Stimulated activated naive CD4-positive, alpha-beta T cell (primary cell): ENCODE measurements at regions not wholly inside any gene's neighbourhood (a gene's known extent, or its start where the extent isn't known, plus 50 kb on each side); places are given as distances from the start of the nearest gene placed in this dataset.
"Not testable (repeated sequence)": the region's sequence is repeated elsewhere in the genome, so short reads cannot be mapped to it uniquely, and the experiment has no call there.

Experiments used
- DNase-seq, 6 experiments: peaks; one replicate each; lab custom pipeline; 2025; lab: John Stamatoyannopoulos, UW

DNA sequence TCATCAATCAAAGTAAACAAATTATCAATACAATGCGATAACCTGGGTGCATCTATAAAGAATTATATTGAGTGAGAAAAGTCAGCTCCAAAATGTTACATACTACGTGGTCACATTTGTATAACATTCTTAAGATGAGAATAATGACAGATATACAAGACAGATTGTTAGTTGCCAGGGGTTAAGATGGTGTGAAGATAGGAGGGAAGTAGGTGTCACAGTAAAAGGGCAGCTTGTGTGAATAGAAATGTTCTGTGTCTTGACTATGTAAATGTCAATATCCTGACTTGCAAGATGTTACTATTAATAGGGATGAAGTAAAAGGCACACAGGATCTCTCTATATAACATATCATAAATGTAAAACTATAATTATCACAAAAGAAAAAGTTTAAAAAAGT is 611.2 kb upstream of the SPRY2 start:
- DNase-seq: no peak

DNA sequence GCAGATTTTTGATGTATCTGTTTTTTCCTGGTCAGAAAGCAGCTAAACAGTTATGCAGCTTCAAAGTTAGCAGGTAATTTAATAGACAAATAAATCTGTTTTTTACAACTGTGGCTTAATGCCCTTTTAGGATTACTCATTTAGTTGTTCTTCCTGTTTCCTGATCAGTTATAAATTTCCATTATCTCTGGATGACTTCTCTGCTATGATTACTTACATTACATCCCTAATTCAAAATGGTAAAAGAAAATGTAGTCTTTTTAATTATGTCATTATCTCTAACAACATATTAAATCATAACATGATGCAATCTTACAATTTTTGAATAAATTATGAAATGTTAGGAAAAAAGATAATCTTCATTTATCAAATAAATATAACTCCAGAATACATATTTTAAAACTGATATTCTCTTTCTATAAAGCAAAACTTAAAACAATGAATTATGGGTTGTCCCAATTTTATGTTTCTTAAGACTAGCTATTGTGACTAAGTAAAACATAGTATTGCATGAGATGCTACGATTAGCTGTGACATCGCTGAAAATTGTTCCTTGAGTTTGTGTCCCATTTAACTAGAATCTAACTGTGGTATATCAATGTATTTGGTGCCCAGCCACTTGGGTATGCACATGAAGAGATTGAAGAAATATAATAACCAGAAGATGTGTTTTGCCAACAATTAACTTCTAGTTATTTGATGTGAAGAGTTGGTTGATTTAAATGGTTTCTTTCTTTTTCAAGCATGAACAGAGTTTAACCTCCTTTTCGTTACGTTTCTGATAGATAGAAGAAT is 605.3 kb upstream of the SPRY2 start:
- DNase-seq: no peak

DNA sequence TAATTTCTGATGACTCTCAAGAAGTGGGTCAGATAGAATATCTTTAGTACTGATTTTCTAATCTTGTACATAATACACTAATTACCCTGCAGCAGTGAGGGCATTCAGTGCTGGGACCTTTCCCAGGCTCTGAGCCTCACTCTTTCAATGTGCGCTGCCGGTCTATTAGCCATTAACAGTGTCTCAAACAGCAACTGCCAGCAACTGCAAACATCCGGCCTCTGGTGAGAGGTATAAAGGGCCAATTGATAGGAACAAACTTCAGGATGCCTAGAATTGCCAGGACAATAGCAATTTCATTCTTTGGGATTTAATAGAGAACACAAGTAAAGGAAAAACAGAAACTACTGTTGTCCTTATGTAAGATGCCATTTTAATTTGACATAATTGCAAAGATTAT is 604.4 kb upstream of the SPRY2 start:
- DNase-seq: no peak

DNA sequence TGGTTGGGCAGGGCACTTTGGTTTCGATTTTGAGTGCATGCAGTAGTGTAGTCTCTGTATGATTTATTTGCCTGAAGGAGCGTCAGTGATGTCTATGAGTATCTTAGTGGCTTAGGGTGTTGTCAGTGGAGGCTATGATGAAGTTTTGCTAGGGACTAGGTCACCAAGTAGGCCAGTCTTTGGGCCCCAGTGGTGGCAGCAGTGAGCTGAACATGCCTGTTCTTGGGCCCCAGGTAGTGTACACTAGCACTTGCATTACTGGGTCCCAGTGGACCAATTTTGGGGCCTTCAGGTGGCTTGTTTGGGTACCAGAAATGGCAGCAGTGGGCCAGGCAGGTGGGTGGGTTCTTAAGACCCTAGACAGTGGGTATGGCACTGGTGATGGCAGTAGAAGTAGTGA is 598.7 kb upstream of the SPRY2 start:
- DNase-seq: no peak

DNA sequence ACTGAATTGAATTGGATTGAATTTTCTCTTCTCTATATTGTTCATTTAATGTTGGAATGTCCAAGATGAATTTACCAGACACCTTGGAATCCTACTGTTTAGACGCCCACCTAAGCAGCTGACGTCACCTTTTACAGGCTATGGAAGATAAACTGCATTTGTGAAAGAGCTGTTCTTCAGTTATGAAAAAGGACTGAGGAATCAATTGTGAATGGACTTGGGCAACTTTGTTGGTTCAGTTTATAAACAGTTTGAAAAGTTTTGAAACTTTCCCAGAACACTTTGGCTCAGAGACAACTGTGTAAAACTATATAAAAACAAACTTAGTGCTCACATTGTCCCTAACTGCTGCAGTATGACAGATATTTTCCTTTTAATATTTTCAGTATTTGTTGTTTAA is 590.8 kb upstream of the SPRY2 start:
- DNase-seq: no peak

DNA sequence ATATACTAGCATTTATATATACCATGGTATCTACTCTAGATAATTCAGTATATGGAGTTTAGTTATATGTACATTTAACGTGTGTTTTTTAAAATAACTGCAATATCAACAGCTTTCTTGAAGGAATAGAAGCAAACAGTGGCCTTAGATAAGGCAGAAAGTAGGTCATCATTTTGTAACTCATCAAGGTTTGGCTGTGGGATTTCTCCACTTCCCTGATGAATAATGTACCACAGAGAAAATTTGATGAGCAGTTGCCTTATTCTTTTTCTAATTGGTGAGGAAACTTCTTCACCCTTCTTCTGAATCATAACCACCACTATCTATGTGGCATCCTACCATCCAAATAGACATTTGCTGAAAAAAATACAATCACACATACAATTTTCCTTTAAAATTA is 590.2 kb upstream of the SPRY2 start:
- DNase-seq: no peak

DNA sequence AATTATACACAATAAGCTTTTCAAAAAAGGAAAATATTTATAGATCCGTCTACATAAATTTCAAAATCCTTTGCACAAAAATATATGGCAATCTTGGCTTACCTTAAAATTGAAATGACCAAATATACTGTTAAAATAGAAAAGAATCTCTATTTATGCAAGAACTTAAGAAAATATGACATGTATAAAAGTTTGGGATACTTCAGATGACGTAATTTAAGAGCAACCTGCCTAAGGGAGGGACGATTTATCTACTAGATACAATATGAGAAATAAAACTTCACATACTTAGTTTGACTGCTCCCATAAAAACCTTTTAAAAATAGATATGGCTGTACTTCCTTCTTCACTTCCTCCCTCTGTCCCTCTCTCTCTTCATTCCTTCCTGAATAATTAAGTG is 587.3 kb upstream of the SPRY2 start:
- DNase-seq: no peak

DNA sequence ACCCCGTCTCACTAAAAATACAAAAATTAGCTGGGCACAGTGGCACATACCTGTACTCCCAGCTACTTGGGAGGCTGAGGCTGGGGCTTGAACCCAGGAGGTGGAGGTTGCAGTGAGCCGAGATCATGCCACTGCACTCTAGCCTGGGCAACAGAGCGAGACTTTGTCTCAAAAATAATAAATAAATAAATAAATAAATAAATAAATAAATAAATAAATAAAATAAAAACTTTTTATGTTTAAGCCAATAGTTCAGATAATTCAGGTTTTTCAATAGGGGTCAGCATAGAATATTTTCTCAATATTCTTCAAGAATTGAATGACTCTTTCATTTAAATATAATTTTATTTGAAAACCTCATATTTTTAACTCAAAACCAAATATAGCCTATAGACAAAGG is 585.1 kb upstream of the SPRY2 start:
- not testable (repeated sequence) for DNase-seq

DNA sequence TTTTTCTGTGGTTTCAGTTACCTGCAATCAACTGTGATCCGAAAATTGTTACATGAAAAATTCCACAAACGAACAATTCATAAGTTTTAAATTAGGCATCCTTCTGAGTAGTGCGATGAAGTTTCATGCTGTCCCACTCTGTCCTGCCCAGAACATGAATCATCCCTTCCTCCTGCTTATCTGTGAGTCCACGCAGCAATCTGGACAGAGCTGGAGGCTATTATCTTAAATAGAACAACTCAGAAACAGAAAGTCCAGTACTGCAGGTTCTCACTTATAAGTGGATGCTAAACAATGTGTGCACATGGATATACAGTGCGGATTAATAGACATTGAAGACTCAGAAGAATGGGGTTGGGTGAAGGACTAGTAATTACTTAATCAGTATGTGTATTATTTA is 583.7 kb upstream of the SPRY2 start:
- DNase-seq: no peak

DNA sequence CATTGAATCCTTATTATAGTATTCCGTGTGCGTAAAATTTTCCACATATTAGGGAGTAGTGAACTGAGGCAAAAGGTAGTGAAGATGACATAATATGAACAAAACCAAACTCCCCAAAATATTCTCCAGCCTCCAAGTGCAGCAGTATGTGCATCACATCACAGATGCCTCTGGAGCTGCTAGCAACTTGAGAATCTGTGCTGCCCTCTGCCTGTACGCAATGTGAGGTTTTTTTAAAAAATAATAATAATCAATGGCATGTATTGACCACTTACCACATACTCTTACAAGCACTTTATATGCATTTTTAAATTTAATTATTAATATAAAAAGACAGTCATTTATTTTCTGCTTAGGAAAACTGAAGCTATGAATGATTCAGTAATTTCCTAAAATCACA is 583.0 kb upstream of the SPRY2 start:
- DNase-seq: no peak

DNA sequence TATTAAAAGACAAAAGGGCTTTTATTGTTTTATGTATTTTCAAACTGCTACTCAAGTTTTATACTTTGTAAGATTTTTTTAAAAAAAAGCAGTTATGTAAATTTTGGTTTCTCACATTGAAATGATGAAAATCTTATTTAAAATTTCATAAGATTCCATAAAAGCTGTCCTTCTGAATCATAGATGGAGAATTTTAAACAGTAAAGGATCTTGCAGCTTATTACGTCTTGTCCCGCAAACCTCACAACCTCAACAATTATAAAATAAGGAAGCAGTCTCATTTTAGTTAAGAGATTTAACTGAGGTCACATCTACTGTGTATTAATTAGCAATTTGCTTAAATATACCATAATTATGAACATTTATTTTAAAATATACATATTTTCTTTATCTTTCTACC is 581.0 kb upstream of the SPRY2 start:
- DNase-seq: no peak

DNA sequence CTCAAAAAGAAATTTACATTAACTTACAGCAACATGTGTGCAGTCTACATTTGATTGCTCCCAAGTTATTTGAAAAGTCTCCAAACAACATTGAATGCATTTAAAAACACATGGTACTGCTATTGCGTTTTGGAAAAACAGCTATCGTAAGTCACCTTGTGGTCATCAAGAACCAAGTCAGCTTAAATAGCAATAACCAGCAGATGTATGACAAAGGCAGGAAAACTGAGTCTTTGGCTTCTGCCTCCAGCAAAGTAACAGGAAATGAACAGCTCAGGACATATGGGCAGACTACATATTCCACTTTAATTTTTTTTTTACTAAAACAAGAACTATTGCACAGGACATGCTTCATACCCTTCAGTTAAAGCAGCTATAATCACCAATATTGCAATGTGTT is 580.6 kb upstream of the SPRY2 start:
- DNase-seq: no peak

DNA sequence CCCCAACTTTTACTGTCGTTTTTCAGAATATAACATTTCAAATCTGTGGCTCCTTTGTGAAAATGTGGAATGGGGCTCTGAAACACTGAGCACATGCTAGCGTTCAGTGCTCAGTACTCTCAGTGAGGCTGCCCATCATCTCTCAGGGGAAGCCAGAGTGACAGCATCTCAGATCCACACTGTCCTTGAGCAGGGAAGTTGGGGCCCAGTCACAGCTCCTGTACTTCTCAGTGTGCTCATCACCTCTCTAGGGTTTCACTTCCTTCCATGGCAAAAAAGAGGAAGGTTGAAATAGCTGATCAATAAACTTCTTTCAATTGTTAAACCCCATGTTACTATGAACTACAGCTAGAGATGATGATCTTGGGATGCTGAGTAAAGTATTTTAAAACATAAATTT is 565.9 kb upstream of the SPRY2 start:
- DNase-seq: no peak

DNA sequence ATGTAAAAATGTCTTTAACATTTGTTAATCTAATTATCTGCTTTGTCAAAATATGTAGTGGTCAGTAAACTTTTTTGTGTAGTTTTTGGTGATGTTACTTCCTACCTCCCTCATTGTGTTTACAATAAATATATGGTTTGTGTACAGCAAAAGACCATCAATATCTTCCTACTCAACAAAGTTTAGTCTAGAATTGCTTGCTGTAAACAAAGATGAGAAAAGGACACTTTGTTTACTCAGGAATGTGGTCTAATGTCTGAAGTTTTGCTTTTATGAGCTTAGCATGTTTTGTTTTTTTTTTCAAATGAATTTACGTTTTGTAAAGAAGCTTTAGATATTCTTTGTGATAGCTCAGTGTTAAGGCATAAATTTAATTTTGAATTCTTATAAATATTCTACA is 563.5 kb upstream of the SPRY2 start:
- no peak for DNase-seq

DNA sequence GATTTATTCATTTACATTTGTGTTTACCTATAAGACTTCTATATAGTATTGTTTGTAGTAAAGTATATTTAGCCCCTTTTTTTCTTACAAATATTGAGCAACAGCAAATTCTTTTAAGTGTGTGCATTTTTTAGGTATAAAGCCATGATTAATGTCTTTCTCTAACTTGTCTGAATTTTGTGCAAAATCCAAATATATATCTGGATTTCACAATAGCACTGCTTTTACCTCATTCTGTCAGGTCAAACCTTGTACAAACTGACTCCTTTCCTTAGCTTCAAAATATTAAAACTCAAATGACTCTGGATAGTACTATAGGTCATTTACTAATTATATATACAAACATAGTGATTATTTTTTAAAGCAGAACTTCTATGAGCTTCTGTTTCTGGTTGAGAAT is 563.0 kb upstream of the SPRY2 start:
- no peak for DNase-seq

DNA sequence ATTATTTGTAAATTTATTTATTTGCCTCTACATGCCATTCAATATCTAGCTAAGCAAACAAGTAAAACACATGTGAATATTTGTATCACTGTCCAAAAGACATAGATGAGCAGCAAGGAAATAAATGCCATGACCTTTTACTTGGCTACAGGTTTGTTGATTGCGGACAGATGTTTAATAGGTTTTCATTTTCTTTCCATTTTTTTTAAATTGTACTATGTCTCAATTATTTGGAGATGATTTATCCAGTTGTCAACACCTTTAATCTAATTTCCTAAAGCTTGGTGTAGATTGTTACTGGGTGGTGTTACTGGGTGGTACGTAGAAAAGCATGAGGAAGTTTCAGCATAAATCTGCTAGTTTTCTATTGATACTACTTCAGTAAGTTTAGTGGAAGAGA is 560.6 kb upstream of the SPRY2 start:
- DNase-seq: no peak

DNA sequence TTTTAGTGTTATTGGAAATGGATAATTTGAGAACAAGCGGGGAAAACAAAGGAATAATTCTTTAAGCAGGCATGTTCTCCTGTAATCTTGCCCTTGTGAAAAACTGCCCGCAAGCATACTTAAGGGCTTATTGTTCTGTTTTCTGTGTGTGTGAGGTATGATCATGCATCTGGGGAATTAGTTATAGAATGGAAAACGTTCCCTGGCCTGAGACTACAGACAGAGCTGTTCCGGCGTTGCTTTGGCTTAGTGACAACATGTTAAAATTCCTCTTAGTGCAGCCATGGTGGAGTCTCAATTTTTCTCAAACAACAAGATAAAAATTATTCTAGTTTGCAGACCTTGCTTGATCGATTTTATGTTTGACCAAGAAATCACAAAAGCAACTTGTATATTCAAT is 560.2 kb upstream of the SPRY2 start:
- no peak for DNase-seq

DNA sequence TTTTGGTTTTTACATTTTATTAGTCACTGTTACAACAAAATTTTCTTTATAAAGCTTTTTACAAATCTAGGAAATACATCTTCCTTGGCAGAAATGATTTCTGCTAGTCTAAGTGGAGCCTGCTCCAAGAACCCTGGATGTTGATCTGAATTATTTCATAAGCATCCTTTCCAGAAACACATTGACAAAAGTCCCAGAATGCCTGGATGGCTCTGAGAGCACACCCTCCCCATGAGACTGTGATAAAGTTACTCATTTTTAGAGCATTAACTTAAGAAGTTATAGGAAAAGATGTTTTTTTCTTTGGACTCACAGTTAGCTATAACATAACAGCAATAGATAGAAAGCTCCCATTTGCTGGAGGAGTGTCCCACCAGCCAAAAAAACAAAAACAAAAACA is 559.6 kb upstream of the SPRY2 start:
- no peak for DNase-seq

DNA sequence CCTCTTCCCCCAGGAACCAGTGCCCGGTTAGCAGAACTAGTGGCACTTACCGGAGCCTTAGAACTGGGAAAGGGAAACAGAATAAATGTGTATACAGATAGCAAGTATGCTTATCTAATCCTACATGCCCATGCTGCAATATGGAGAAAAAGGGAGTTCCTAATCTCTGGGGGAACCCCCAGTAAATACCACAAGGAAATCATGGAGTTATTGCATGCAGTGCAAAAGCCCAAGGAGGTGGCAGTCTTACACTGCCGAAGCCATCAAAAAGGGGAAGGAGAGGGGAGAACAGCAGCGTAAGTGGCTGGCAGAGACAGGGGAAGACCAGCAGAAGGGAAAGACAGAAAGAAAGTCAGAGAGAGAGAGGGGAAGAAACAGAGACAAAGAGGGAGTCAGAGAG is 556.7 kb upstream of the SPRY2 start:
- not testable (repeated sequence) for DNase-seq

DNA sequence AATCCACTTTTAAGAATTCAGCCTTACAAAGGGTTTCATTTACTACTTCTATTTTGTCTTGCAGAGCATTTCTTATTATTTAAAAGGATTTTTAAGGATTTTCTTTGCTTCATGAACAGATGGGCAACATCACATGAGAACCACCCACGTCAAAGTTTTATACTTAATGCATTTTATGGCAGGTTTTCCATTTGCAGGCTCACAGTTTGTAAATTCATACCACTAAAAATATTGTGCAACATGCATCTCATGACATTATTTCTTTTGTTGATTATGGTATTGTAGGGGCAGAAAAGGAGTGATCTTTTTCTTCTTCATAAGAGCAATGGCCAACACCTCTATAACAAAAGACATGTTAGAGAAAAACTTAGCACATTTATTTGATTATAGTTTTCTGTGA is 554.0 kb upstream of the SPRY2 start:
- DNase-seq: no peak

DNA sequence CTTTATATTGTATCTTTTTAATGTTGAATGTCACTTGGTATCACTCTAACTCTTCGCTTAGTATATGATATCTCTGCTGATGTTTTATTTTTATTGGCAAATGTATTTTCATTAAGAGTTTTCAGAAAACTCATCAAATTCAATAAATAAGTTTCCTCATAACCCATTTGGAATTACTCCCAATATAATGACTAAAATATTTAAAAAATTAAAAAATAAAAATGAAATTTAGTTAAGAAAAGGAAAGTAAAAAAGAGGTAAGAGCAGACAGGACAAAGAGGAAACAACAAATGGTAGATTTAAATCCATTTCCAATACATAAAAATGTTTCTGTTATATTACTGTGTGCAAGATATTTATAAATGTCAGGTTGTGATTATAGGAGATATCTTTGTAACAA is 548.9 kb upstream of the SPRY2 start:
- no peak for DNase-seq

DNA sequence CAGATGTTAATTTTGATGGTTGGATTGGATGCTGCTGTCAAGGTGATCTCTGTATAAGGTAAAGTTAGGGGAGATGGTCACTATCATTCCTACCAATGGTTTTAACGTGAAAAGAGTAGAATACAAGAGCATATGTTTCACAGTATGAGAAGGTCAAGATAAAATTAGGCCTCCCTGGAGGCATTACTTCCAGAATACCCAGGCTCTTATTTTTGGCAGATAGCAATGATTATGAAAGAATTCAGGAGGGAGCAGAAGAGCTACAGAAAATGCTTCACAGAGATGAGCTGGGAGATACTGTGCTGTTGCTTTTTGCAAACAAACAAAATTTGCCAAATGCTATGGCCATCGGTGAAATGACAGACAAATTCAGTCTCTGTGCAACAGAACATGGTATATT is 547.5 kb upstream of the SPRY2 start:
- DNase-seq: no peak

DNA sequence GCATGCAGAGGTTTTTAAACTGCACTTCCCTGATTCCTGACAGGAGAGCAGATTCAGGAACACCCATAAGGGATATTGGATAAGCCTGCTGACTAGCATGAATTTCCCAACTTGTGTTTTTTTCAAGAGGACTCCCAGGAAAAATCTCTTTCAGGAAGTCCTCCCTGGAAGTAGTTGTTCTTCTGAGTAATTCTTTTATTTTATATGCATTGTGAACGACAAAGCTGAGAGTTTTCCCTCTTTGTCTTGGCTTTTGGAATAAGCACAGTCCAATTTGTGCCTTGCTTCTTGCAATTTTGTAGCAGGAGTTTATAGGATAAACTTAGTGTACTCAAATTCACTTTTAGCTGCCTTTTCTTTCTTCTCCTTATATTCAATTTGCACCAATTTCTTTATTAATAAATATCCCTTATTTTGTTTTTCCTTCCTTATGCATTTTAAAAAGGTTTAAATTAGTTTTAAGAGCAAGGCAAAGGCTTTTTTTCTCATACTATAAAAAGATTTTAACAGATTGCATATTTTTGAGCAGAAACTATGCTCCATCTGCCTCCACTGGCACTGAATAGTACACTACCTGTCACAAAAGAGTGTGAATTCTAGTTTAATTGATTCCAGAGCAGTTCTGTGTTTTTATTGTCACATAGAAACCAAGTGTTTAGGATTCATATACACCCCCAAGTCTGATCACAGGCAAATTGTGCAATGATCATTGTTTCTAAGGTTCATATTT is 543.3 kb upstream of the SPRY2 start:
- no peak for DNase-seq

DNA sequence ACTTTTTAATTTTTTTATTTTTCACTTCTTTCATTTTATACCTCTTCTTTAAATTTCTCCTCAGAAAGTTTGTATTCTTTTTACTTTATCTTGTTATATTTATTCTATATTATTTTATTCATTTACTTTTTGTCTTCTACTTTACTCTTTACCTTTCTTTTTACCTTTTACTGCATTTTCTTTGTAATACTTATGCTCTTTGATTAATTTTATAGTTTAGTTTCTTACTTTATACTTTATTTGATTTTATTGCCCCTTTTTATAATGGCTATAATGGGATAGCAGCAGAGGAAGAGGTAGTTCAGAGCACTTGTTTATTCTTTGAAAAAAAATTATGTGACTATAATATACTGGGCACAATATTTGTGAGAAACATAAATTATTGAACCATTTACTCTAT is 542.6 kb upstream of the SPRY2 start:
- DNase-seq: no peak
